ENCODE measurements at regions not wholly inside any gene's neighbourhood (a gene's known extent, or its start where the extent isn't known, plus 50 kb on each side); places are given as distances from the start of the nearest gene placed in this dataset.

DNA sequence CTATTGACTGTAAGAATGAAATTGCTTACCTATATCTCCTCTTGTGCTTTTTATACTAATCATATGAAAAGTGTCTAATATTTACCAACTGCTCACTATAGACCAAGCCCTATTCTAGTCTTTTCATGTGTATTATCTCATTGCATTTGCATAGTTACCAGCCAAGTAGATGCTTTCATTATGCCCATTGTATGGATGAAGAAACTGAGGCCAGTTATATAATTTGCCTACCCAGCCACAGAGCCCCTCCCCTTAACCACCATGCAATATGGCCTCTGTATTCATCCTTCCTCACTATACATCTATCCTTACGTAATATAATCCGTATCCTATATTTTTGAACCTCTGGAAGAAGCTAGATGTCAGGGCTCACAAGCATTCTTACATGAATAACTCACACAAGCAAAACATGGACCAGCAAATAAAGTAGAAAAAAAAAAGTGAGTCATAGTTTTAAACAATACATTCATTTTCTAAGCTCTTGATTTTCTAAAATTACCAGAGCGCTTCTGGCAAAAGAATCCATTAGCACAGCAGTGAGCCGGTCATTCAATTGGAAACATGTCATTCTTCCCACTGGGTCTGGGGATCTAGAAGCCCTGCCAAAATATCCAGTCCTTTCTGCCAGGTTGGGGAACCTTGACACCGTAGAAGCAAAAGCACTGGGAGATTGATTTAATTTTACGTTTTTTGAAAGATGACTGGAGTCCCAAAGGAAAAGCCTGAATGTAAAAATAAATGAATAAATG, 80.0 kb downstream of the C11orf91 start:
- TF ChIP-seq, protein P1, sequence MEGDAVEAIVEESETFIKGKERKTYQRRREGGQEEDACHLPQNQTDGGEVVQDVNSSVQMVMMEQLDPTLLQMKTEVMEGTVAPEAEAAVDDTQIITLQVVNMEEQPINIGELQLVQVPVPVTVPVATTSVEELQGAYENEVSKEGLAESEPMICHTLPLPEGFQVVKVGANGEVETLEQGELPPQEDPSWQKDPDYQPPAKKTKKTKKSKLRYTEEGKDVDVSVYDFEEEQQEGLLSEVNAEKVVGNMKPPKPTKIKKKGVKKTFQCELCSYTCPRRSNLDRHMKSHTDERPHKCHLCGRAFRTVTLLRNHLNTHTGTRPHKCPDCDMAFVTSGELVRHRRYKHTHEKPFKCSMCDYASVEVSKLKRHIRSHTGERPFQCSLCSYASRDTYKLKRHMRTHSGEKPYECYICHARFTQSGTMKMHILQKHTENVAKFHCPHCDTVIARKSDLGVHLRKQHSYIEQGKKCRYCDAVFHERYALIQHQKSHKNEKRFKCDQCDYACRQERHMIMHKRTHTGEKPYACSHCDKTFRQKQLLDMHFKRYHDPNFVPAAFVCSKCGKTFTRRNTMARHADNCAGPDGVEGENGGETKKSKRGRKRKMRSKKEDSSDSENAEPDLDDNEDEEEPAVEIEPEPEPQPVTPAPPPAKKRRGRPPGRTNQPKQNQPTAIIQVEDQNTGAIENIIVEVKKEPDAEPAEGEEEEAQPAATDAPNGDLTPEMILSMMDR (IDR thresholded peaks at IDR 0.05; ENCODE audit: poor library complexity), result no peak
- TF ChIP-seq EZH2phosphoT487 (IDR thresholded peaks at IDR 0.05; ENCODE audit: low read depth, severe bottlenecking, unreplicated experiment), result no peak

Data from hepatocyte (in vitro differentiated cells).